ENCODE measurements at regions not wholly inside any gene's neighbourhood (a gene's known extent, or its start where the extent isn't known, plus 50 kb on each side); places are given as distances from the start of the nearest gene placed in this dataset.

GRCh38 chrX:20506739-20507138 lies 240.0 kb upstream of the RPS6KA3 start:
- Mint-ChIP-seq H3K27me3 (no peaks in the 10 kb centered on the region), H3K9me3 (no peaks in the 10 kb centered on the region), H3K27ac (no peak overlapping the region), H3K4me1 (ENCODE audit: low read depth) (peaks cover 15% of the 10 kb centered on the region), H3K4me3 (no peak overlapping the region), H3K36me3 (ENCODE audit: low read depth) (no peaks in the 10 kb centered on the region)
- intact Hi-C loops (cut with micrococcal nuclease) = no loop called here

DNA sequence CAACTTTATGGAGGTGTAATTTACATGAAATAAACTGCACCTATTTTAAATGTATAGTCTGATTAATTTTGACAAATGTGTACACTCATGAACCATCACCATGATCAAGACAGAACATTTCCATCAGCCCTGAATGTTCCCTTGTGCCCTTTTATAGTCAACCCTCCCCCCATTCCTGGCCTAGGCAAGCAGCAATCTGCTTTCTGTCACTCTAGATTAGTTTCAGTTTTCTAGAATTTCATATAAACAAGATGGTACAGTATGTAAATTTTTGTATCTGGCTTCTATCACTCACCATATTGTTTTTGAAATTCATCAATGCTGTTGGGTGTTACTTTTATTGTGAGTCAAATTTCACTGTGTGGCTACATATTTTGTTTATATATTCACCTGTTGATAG lies 234.2 kb upstream of the RPS6KA3 start:
- intact Hi-C loops (cut with micrococcal nuclease) = no loop called here

DNA sequence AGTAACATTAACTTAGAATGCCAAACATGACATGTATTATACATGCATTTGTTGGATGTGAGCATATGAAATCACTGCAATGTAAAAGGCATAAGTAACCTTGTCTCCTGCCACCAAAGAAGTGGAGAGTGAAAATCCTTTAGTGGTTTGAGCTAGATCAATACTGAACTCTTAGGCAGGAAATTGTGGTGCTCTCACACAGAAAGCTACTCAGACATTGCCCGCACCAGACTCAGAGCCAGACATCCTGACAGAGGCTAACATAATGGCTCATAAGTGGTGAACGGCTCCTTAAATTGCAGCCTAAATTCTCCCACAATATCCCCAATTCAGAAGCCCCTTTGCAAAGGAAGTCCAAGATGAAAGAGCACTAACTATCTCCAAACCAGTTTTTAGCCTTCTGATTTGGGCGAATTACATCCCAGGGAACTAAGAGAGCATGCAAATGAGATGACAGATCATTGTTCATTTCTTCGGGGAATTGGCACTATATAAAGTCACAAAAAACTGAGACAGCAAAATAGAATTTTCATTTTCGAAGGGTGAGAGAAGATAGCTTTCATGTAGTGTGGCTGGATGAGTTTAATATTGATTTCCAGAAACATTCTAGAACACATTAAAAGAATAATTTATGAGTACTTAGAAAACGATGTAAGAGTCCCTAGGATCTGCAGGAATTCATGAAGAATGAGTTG lies 233.6 kb upstream of the RPS6KA3 start:
- H3K27me3 Mint-ChIP-seq = no peaks in the 10 kb centered on the region
- H3K36me3 Mint-ChIP-seq (ENCODE audit: low read depth) = no peaks in the 10 kb centered on the region
- no peak overlapping the region for H3K4me3 Mint-ChIP-seq
- H3K27ac Mint-ChIP-seq = no peak overlapping the region
- H3K9me3 Mint-ChIP-seq = no peaks in the 10 kb centered on the region
- no peaks in the 10 kb centered on the region for H3K4me1 Mint-ChIP-seq (ENCODE audit: low read depth)
- intact Hi-C loops (cut with micrococcal nuclease) = no loop called here

More for the DNA sequence above, 234.2 kb upstream of the RPS6KA3 start:
- Mint-ChIP-seq H3K27me3 (no peaks in the 10 kb centered on the region), H3K9me3 (no peaks in the 10 kb centered on the region), H3K36me3 (ENCODE audit: low read depth) (no peaks in the 10 kb centered on the region), H3K4me1 (ENCODE audit: low read depth) (no peaks in the 10 kb centered on the region), H3K4me3 (no peak overlapping the region), H3K27ac (no peak overlapping the region)

GRCh38 chrX:20499763-20500162 lies 233.1 kb upstream of the RPS6KA3 start:
- no peaks in the 10 kb centered on the region for H3K4me1 Mint-ChIP-seq (ENCODE audit: low read depth)
- no peaks in the 10 kb centered on the region for H3K9me3 Mint-ChIP-seq
- no peaks in the 10 kb centered on the region for H3K36me3 Mint-ChIP-seq (ENCODE audit: low read depth)
- intact Hi-C loops (cut with micrococcal nuclease) = no loop called here
- no peak overlapping the region for H3K27ac Mint-ChIP-seq
- no peak overlapping the region for H3K4me3 Mint-ChIP-seq
- no peaks in the 10 kb centered on the region for H3K27me3 Mint-ChIP-seq

DNA sequence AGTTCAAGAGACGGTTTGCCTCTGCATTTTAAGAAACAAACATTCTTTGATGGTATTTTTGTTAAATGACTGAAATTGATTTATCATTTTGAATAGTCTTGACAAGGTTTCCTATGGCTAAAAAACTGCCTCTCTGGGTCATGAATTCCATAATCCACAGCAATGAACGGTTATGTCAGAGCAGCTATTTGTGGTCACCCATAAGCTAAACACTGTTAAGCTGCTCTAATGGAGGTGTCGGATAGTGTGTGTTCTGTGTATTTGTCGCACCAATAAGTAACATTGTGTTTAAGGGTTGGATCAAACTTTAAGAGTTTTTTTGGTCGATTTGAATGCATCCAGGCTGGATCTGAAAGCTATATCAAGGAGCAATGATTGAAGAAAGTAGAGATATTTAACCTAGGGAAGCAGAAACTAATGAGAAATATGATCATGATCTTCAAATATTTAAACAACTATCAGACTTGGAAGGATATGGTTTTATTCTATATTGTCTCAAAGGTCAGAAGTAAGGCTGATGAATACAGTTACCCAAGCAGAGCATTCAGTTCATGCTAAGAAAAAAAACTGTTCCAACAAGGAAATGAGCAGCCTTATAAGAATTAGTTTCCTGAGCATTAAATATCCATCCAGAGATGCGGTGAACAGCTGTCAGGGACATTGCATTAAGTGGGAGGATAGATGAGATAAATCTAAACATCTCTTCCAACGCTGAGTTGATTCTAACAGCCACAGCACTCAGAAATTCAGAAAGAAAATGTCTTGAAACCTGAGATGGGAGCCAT lies 232.3 kb upstream of the RPS6KA3 start:
- Mint-ChIP-seq H3K27me3 (no peaks in the 10 kb centered on the region), H3K4me3 (no peak overlapping the region), H3K4me1 (ENCODE audit: low read depth) (no peaks in the 10 kb centered on the region), H3K27ac (no peak overlapping the region), H3K9me3 (no peaks in the 10 kb centered on the region), H3K36me3 (ENCODE audit: low read depth) (no peaks in the 10 kb centered on the region)
- intact Hi-C loops (cut with micrococcal nuclease) = no loop called here

DNA sequence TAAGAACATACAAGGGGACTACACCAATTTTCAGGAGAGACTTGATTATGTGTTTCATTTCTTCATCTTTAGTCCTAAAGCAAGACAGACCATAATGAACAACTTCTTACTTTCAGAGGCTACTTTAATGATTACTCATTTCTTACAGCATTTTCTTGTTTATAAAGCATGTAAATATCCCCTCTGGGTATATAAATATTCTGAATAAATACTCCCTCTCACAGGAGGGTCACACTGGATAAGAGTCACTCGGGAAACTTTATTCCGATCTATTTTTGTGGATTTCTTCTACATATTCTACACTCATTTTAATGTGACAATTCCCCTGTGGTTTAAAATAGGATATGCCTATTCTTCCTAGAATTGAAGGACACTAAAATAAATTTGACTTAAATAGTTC lies 228.9 kb upstream of the RPS6KA3 start:
- Mint-ChIP-seq H3K27ac (no peak overlapping the region), H3K4me1 (ENCODE audit: low read depth) (no peaks in the 10 kb centered on the region), H3K9me3 (no peaks in the 10 kb centered on the region), H3K36me3 (ENCODE audit: low read depth) (no peaks in the 10 kb centered on the region), H3K4me3 (no peak overlapping the region), H3K27me3 (no peaks in the 10 kb centered on the region)
- intact Hi-C loops (cut with micrococcal nuclease) = no loop called here

DNA sequence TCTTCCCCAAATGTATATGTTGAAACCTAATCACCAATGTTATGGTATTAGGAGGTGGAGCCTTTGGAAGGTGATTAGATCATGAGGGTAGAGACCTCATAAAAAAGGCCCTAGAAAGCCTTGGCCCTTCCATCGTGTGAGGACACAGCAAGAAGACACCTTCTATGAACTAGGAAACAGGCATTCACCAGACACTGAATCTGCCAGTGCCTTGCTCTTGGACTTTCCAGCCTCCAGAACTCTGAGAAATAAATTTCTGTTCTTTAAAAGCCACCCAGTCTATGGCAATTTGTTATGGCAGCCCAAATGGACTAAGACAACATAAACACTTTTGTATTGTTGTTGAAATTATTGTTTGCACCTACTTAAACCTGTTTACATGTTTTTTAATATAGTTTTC lies 221.8 kb upstream of the RPS6KA3 start:
- Mint-ChIP-seq H3K27me3 (no peaks in the 10 kb centered on the region), H3K4me3 (no peak overlapping the region), H3K9me3 (no peaks in the 10 kb centered on the region), H3K27ac (no peak overlapping the region), H3K4me1 (ENCODE audit: low read depth) (peaks cover 5% of the 10 kb centered on the region), H3K36me3 (ENCODE audit: low read depth) (no peaks in the 10 kb centered on the region)
- intact Hi-C loops (cut with micrococcal nuclease) = no loop called here

GRCh38 chrX:20487227-20487626 lies 220.5 kb upstream of the RPS6KA3 start:
- Mint-ChIP-seq H3K27ac (no peak overlapping the region), H3K27me3 (no peaks in the 10 kb centered on the region), H3K4me1 (ENCODE audit: low read depth) (peaks cover 5% of the 10 kb centered on the region)

DNA sequence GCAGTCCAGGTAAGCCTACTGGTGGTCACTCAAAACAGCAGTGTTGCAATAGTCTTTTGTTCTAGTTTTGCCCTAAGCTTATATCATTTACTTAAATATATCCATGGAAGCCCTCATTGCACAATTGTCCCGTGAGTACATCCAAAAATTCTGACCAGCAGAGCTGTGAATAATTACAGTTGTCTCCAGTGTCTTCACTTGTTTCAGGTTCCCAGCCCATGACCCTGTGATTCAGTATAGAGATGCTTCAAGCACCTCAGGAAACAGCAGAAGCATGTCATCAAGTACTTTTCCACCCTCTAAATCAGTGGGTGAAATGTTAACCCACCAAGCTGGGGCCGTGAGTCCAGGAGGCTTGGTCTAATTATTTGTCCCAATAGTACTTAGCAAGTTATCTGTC lies 214.9 kb upstream of the RPS6KA3 start:
- intact Hi-C loops (cut with micrococcal nuclease) = no loop called here
- Mint-ChIP-seq H3K4me1 (ENCODE audit: low read depth) (no peaks in the 10 kb centered on the region), H3K27ac (no peak overlapping the region), H3K9me3 (no peaks in the 10 kb centered on the region), H3K27me3 (no peaks in the 10 kb centered on the region), H3K4me3 (no peak overlapping the region), H3K36me3 (ENCODE audit: low read depth) (no peaks in the 10 kb centered on the region)

More at GRCh38 chrX:20487227-20487626, 220.5 kb upstream of the RPS6KA3 start:
- intact Hi-C loops (cut with micrococcal nuclease) = no loop called here
- Mint-ChIP-seq H3K4me3 (no peak overlapping the region), H3K9me3 (no peaks in the 10 kb centered on the region), H3K36me3 (ENCODE audit: low read depth) (no peaks in the 10 kb centered on the region)

DNA sequence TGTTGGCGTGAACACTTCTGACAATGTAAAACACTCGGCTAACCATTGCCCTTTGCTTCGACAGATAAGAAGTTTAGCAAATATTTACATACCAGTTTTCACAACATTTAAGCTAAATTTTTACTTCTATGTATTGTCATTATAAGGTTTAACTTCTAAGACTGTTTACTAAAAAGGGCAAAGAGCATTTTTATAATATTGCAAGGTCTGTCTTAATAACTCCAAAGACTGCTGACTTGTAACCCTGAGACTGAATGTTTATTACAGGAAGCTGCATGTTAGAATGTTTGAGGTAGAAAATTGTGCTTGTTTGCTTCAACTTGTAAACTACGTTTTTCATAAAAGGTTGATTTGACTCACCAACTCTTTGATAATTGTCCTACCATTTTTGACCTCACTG lies 213.2 kb upstream of the RPS6KA3 start:
- no peaks in the 10 kb centered on the region for H3K4me1 Mint-ChIP-seq (ENCODE audit: low read depth)

DNA sequence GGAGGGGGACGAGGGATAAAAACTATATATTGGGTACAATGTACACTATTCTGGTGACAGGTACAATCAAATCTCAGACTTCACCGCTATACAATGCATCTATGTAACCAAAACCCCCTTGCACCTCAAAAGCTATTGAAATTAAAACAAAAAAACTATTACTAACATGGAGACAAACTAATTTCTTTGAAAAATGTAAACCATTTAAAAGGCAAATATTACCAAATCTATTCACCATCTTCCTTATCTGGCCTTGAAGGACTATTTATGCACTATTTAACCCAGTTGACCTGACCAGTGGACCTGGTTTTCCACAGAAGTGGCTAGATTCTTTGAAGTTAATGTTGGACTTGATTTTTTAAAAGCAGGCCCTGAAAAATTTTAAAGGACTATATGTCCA lies 212.3 kb upstream of the RPS6KA3 start:
- Mint-ChIP-seq H3K36me3 (ENCODE audit: low read depth) (no peaks in the 10 kb centered on the region), H3K27ac (no peak overlapping the region), H3K9me3 (no peaks in the 10 kb centered on the region), H3K27me3 (no peaks in the 10 kb centered on the region), H3K4me1 (ENCODE audit: low read depth) (no peaks in the 10 kb centered on the region), H3K4me3 (no peak overlapping the region)
- intact Hi-C loops (cut with micrococcal nuclease) = no loop called here

More for the DNA sequence above, 213.2 kb upstream of the RPS6KA3 start:
- intact Hi-C loops (cut with micrococcal nuclease) = no loop called here
- no peak overlapping the region for H3K4me3 Mint-ChIP-seq
- no peaks in the 10 kb centered on the region for H3K36me3 Mint-ChIP-seq (ENCODE audit: low read depth)
- H3K9me3 Mint-ChIP-seq = no peaks in the 10 kb centered on the region
- no peak overlapping the region for H3K27ac Mint-ChIP-seq
- no peaks in the 10 kb centered on the region for H3K27me3 Mint-ChIP-seq

- Mint-ChIP-seq H3K27ac (no peak overlapping the region), H3K4me1 (ENCODE audit: low read depth) (no peaks in the 10 kb centered on the region), H3K27me3 (no peaks in the 10 kb centered on the region), H3K9me3 (no peaks in the 10 kb centered on the region), H3K36me3 (ENCODE audit: low read depth) (no peaks in the 10 kb centered on the region), H3K4me3 (no peak overlapping the region)
- intact Hi-C loops (cut with micrococcal nuclease) = no loop called here
Observed at GRCh38 chrX:20477836-20478524, 211.3 kb upstream of the RPS6KA3 start.

GRCh38 chrX:20477219-20477618 lies 210.5 kb upstream of the RPS6KA3 start:
- Mint-ChIP-seq H3K9me3 (no peaks in the 10 kb centered on the region), H3K27me3 (no peaks in the 10 kb centered on the region), H3K4me1 (ENCODE audit: low read depth) (no peaks in the 10 kb centered on the region), H3K4me3 (no peak overlapping the region), H3K27ac (no peak overlapping the region), H3K36me3 (ENCODE audit: low read depth) (no peaks in the 10 kb centered on the region)
- intact Hi-C loops (cut with micrococcal nuclease) = no loop called here

DNA sequence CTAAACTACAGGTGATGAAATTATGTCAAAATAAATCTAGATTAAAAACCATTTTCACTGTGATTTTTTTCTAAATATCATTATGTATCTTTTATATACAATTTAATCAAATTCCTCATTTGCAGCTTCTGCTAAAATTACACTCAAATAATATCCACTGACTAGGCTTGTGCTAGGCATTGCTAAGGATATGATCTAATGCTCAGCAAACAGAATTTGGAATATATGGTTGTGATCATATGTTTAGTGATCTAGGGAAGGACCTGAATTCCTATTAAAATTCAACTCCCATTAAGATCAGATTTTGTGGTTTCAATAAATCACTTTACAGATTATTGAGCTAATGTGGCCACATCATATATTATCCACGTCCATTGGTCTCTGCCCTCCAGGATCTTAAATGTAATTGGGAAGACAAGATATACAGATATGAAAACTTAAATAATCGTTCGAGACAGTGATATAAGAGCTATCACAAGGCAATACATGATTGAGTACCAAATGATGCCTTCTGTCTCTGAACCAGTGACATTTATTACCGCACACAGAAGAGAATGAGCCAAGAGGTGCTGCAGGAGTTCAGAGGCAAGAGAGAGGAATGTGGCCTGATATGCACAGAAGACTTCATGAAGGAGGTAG lies 206.0 kb upstream of the RPS6KA3 start:
- Mint-ChIP-seq H3K4me3 (no peak overlapping the region), H3K36me3 (ENCODE audit: low read depth) (no peaks in the 10 kb centered on the region), H3K4me1 (ENCODE audit: low read depth) (no peaks in the 10 kb centered on the region), H3K9me3 (no peaks in the 10 kb centered on the region), H3K27me3 (no peaks in the 10 kb centered on the region), H3K27ac (no peak overlapping the region)
- intact Hi-C loops (cut with micrococcal nuclease) = no loop called here

Data from dendritic cell treated with granulocyte-macrophage colony-stimulating factor and Interleukin-4, amounts not matched to agents 40 ng/mL and 50 ng/mL, for 4 days (primary cell).